Type B pancreatic cell (in vitro differentiated cells): ENCODE measurements at regions not wholly inside any gene's neighbourhood (a gene's known extent, or its start where the extent isn't known, plus 50 kb on each side); places are given as distances from the start of the nearest gene placed in this dataset.
A peak's percentile ranks its signal among the peaks of the same experiment; 100 is the strongest.

ENCODE experiments used
- DNase-seq: peaks from one replicate; pipeline ENCODE4 v3.0.0; 2021; ENCODE audit warnings: mixed read lengths; ENCODE audit not compliant: unreplicated experiment; ENCODE audit errors: extremely low spot score
- H3K27ac Mint-ChIP-seq: 2 replicates; pipeline ENCODE4 v1.8.0; 2021; ENCODE audit warnings: mild to moderate bottlenecking, mixed read lengths
- H3K27me3 Mint-ChIP-seq: 2 replicates; pipeline ENCODE4 v1.8.0; 2021; ENCODE audit warnings: mixed read lengths
- H3K36me3 Mint-ChIP-seq: 2 replicates; pipeline ENCODE4 v1.8.0; 2021; ENCODE audit warnings: mixed read lengths
- H3K4me1 Mint-ChIP-seq: one replicate; pipeline ENCODE4 v1.8.0; 2021; ENCODE audit warnings: mixed read lengths; ENCODE audit not compliant: unreplicated experiment
- H3K4me3 Mint-ChIP-seq: 2 replicates; pipeline ENCODE4 v1.8.0; 2021; ENCODE audit warnings: mild to moderate bottlenecking, mixed read lengths
- H3K9me3 Mint-ChIP-seq: 2 replicates; pipeline ENCODE4 v1.8.0; 2021; ENCODE audit warnings: mixed read lengths
- TF ChIP-seq, protein P1 (sequence below): fragments of 200-600 bp; sonication (generic); conservative IDR thresholded peaks from 2 replicates; pipeline ENCODE4 v1.5.0; 2021; ENCODE audit warnings: antibody characterized with exemption, mild to moderate bottlenecking

DNA sequence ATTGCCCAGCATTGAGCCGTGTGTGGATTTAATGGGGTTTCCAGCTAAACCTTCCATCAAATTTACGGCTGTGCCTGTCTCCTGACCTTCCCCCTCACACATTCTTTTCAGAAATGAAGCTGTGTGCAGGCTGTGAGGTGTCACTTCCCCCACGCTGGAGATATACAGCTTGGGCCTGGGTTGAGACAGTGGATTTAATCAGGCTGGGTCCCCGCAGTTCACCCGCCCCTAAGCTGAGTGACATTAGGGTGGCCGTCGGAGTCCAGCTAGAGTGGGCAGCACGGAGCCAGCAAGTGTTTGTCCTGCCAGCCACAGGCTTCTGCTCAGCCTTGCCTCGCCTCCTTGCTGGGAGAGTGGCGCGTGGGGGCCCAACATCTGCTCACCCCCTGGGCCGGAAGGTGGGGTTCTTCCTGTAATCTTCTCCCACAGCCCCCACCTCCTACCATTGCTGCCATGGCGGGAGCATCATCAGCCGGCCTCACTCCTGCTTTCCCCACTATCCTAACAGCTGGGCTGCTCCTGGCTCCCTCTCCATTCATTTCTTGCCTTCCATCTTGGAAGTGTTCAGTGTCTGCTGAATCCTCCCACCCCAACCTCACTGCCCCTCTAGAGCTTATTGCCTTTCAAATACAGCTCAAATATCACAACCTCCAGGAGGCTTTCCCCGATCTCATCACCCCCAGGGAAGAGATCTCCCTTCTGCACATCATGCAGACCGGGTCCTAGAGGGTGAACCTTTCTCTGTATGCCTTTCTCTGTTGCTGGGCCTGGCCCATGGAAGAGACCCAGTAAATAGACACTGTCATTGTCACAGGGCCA, 149.0 kb downstream of the GLI2 start:
- Mint-ChIP-seq H3K27me3 (peaks cover 18% of the 10 kb centered on the region), H3K27ac (no peak overlapping the region)
- no peak for DNase-seq

DNA sequence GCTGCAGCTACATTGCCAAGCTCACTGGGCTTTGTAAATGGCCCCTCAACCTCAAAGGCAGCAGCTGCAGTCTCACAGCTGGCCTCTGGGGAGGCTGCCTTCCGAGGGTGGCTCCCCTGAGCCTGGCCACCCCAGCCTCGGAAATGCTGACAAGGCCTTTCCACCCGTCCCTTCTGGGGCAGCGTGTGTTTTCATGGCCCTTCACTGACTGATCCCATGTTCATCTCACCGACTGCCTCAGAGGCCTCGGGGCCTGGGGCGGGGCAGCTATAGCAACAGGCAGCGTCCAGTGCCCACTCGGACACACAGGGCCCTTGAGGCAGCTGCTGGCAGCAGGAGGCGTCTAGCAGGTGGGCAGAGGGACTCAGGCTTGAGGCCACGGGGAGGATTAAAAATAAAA, 149.7 kb downstream of the GLI2 start:
- H3K4me1 Mint-ChIP-seq = peaks cover 49% of the 10 kb centered on the region
- H3K9me3 Mint-ChIP-seq = no peaks in the 10 kb centered on the region
- TF ChIP-seq, protein P1, sequence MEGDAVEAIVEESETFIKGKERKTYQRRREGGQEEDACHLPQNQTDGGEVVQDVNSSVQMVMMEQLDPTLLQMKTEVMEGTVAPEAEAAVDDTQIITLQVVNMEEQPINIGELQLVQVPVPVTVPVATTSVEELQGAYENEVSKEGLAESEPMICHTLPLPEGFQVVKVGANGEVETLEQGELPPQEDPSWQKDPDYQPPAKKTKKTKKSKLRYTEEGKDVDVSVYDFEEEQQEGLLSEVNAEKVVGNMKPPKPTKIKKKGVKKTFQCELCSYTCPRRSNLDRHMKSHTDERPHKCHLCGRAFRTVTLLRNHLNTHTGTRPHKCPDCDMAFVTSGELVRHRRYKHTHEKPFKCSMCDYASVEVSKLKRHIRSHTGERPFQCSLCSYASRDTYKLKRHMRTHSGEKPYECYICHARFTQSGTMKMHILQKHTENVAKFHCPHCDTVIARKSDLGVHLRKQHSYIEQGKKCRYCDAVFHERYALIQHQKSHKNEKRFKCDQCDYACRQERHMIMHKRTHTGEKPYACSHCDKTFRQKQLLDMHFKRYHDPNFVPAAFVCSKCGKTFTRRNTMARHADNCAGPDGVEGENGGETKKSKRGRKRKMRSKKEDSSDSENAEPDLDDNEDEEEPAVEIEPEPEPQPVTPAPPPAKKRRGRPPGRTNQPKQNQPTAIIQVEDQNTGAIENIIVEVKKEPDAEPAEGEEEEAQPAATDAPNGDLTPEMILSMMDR = peak; percentile 52
- no peaks in the 10 kb centered on the region for H3K36me3 Mint-ChIP-seq
- H3K27ac Mint-ChIP-seq = no peak overlapping the region
- peaks cover 11% of the 10 kb centered on the region for H3K27me3 Mint-ChIP-seq
- H3K4me3 Mint-ChIP-seq = no peak overlapping the region
- DNase-seq = no peak

More for the DNA sequence above, 149.0 kb downstream of the GLI2 start:
- TF ChIP-seq, protein P1 = no peak
- H3K36me3 Mint-ChIP-seq = no peaks in the 10 kb centered on the region
- peaks cover 55% of the 10 kb centered on the region for H3K4me1 Mint-ChIP-seq
- H3K9me3 Mint-ChIP-seq = no peaks in the 10 kb centered on the region
- H3K4me3 Mint-ChIP-seq = no peak overlapping the region

DNA sequence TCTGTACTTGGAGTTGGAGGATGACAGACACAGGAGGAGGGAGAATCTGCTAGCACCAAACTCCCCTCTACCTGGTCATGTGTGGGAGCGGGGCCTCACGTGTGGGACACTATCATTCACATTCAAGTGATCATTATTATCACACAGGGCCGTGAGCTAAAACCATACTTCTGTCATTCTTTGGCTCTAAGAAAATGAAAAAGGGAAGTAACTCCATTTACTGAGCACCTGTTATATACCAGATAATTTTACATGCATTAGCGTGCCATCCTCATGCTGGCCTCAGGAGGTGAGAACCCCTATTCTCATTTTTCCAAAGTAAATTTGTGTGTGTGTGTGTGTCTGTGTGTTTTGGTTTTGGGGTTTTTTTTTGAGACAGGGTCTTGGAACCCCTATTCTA, 150.1 kb downstream of the GLI2 start:
- peaks cover 45% of the 10 kb centered on the region for H3K4me1 Mint-ChIP-seq
- TF ChIP-seq, protein P1 = no peak
- DNase-seq = no peak
- no peaks in the 10 kb centered on the region for H3K9me3 Mint-ChIP-seq
- H3K27ac Mint-ChIP-seq = no peak overlapping the region
- H3K4me3 Mint-ChIP-seq = no peak overlapping the region
- peaks cover 8% of the 10 kb centered on the region for H3K27me3 Mint-ChIP-seq
- H3K36me3 Mint-ChIP-seq = peaks cover under 1% of the 10 kb centered on the region

DNA sequence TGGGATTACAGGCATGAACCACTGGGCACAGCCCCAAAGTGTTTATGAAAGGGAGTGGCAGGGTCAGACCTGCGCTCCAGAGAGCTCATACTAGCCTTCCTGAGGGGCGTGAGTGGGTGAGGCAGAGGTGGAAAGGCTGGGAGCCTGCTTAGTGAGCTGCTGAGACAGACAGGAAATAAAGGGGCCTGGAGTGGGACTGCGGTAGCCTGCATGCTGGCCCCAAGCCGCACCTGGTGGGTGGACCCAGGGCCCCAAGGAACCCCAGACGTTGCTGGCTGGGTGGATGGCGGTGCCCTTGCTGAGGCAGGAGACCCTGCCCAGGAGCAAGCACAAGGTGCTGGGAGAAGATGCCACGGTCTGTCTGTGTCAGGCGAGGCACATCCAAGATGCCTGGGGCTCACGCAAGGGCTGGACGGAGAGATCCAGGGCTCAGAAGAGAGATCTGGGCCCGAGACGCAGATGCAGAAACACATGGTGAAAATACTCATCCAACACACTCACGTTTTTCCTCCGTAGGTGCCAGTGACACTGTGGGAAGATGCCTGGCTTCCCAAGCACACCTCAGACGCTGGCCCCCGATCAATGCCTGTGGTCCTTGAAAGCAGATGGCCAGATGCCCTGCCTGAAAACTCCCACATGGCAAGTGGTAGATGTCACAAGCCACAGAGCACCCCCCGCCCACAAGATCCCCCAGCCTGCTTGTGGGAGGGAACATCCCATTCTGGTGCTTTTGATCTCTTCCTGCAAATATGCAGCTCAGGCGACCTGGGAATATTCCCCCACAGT, 151.1 kb downstream of the GLI2 start:
- DNase-seq = no peak
- Mint-ChIP-seq H3K9me3 (no peaks in the 10 kb centered on the region), H3K27me3 (peaks cover 9% of the 10 kb centered on the region), H3K36me3 (peaks cover 4% of the 10 kb centered on the region), H3K4me3 (no peak overlapping the region), H3K4me1 (peaks cover 45% of the 10 kb centered on the region), H3K27ac (peak overlapping the region; percentile 21)
- TF ChIP-seq, protein P1 = no peak

DNA sequence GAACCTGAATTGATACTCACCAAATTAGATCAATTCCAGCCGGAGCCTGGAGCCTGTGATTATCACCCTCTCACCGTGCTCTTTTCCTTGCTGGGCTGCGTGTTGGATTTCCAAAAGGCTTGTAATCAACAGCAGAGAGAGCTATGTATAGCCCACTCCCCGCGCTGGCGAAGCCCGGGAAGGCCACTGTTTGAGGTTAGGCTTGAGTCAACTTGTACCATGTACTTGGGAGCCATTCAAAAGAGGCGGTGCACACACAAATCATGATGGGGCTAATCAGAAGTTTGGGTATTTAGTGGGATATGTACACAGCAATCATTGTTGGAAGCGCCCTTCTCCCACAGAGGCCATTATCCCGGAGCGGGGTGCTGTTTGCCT, 151.6 kb downstream of the GLI2 start:
- peak overlapping the region; percentile 38 for H3K4me3 Mint-ChIP-seq
- no peak for DNase-seq
- TF ChIP-seq, protein P1 = no peak
- peak overlapping the region; percentile 21 for H3K27ac Mint-ChIP-seq
- peaks cover 9% of the 10 kb centered on the region for H3K27me3 Mint-ChIP-seq
- H3K36me3 Mint-ChIP-seq = peaks cover 4% of the 10 kb centered on the region
- no peaks in the 10 kb centered on the region for H3K9me3 Mint-ChIP-seq
- peaks cover 45% of the 10 kb centered on the region for H3K4me1 Mint-ChIP-seq
